ENCODE measurements at regions not wholly inside any gene's neighbourhood (a gene's known extent, or its start where the extent isn't known, plus 50 kb on each side); places are given as distances from the start of the nearest gene placed in this dataset.

GRCh38 chr4:31160146-31160545 lies 440.0 kb downstream of the PCDH7 start:
- H3K4me3 Mint-ChIP-seq = no peak overlapping the region
- peaks cover 15% of the 10 kb centered on the region for H3K9me3 Mint-ChIP-seq
- H3K27me3 Mint-ChIP-seq (ENCODE audit: insufficient read depth) = no peaks in the 10 kb centered on the region
- TF ChIP-seq CTCF (IDR thresholded peaks at IDR 0.05) = no peak
- no peaks in the 10 kb centered on the region for H3K36me3 Mint-ChIP-seq (ENCODE audit: low read depth)
- no peaks in the 10 kb centered on the region for H3K4me1 Mint-ChIP-seq (ENCODE audit: low read depth)
- no peak for DNase-seq
- no peak overlapping the region for H3K27ac Mint-ChIP-seq

- no peak overlapping the region for H3K4me3 Mint-ChIP-seq
- H3K27ac Mint-ChIP-seq = no peak overlapping the region
- H3K4me1 Mint-ChIP-seq (ENCODE audit: low read depth) = no peaks in the 10 kb centered on the region
- H3K9me3 Mint-ChIP-seq = peaks cover 20% of the 10 kb centered on the region
- no peaks in the 10 kb centered on the region for H3K36me3 Mint-ChIP-seq (ENCODE audit: low read depth)
- no peaks in the 10 kb centered on the region for H3K27me3 Mint-ChIP-seq (ENCODE audit: insufficient read depth)
- no peak for TF ChIP-seq CTCF (IDR thresholded peaks at IDR 0.05)
- DNase-seq = no peak
Observed at GRCh38 chr4:31169846-31170245, 449.7 kb downstream of the PCDH7 start.

- no peak for TF ChIP-seq CTCF (IDR thresholded peaks at IDR 0.05)
- no peak overlapping the region for H3K27ac Mint-ChIP-seq
Observed at GRCh38 chr4:31171362-31171761, 451.2 kb downstream of the PCDH7 start.

GRCh38 chr4:31175242-31175910 lies 455.2 kb downstream of the PCDH7 start:
- no peak for TF ChIP-seq CTCF (IDR thresholded peaks at IDR 0.05)
- DNase-seq = no peak
- H3K4me3 Mint-ChIP-seq = no peak overlapping the region
- H3K4me1 Mint-ChIP-seq (ENCODE audit: low read depth) = no peaks in the 10 kb centered on the region
- H3K36me3 Mint-ChIP-seq (ENCODE audit: low read depth) = no peaks in the 10 kb centered on the region
- no peak overlapping the region for H3K27ac Mint-ChIP-seq
- no peaks in the 10 kb centered on the region for H3K27me3 Mint-ChIP-seq (ENCODE audit: insufficient read depth)
- peaks cover 19% of the 10 kb centered on the region; the same call in 1 of the 2 replicates for H3K9me3 Mint-ChIP-seq

More at GRCh38 chr4:31171362-31171761, 451.2 kb downstream of the PCDH7 start:
- no peak overlapping the region for H3K4me3 Mint-ChIP-seq
- H3K9me3 Mint-ChIP-seq = peaks cover 24% of the 10 kb centered on the region
- DNase-seq = no peak
- H3K36me3 Mint-ChIP-seq (ENCODE audit: low read depth) = no peaks in the 10 kb centered on the region
- no peaks in the 10 kb centered on the region for H3K27me3 Mint-ChIP-seq (ENCODE audit: insufficient read depth)
- no peaks in the 10 kb centered on the region for H3K4me1 Mint-ChIP-seq (ENCODE audit: low read depth)

- no peaks in the 10 kb centered on the region for H3K27me3 Mint-ChIP-seq (ENCODE audit: insufficient read depth)
- DNase-seq = no peak
- H3K36me3 Mint-ChIP-seq (ENCODE audit: low read depth) = no peaks in the 10 kb centered on the region
- TF ChIP-seq CTCF (IDR thresholded peaks at IDR 0.05) = no peak
- H3K27ac Mint-ChIP-seq = no peak overlapping the region
- no peaks in the 10 kb centered on the region for H3K4me1 Mint-ChIP-seq (ENCODE audit: low read depth)
- no peak overlapping the region for H3K4me3 Mint-ChIP-seq
- H3K9me3 Mint-ChIP-seq = peaks cover 34% of the 10 kb centered on the region
Observed at GRCh38 chr4:31183256-31183655, 463.1 kb downstream of the PCDH7 start.

Measured in HFFc6 (cell line).